GM12865 (cell line): ENCODE measurements at regions not wholly inside any gene's neighbourhood (a gene's known extent, or its start where the extent isn't known, plus 50 kb on each side); places are given as distances from the start of the nearest gene placed in this dataset.

ENCODE experiments used
- DNase-seq: peaks from one replicate; pipeline ENCODE4 v3.0.0; 2010; ENCODE audit warnings: low read depth
- H3K4me3 ChIP-seq: 2 replicates; pipeline ENCODE4 v1.5.1; 2011; ENCODE audit warnings: mild to moderate bottlenecking, low read depth, low read length, control low read depth
- CTCF ChIP-seq: IDR thresholded peaks from 2 replicates; pipeline ENCODE4 v1.5.1; 2011; ENCODE audit warnings: low read length, control low read depth, low read depth, inconsistent platforms; ENCODE audit not compliant: insufficient read depth; ENCODE audit errors: missing control alignments

DNA sequence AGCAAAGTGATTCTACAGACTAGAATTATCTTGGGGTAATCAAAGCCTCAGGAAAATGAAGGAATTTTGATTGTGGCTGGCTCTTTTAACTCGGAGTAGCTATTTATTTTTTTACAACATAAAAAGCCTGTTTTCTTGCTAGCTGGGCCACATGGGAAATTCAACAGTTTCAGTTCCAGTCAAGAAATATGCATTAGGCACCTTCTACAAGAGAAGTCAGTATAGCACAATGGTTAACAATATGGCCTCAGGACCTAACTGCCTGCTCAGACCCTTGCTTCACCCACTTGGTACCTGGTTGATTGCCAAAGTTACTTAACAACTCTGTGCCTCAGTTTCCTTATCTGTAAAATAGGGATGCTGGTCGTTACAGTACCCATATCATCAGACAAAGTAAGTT lies 586.2 kb downstream of the ZNF608 start:
- TF ChIP-seq CTCF = no peak
- no peak overlapping the region for H3K4me3 ChIP-seq
- DNase-seq = no peak

DNA sequence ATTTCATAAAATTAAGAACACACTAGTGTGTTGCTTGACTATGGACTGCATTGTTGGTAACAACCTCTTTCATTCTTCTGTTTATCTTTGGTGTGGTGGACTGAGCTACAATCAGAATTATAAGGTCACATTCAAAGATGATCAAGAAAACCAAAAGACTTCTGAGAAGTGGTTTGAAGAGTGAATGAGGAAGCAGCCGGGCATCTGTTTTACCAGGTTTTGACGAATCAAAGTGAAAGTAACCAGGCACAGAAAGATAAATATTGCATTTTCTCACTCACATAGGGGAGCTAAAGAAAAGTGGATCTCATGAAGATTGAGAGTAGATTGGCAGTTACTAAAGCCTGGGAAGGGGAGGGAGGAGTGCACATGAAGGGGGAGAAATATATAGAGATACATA lies 589.1 kb downstream of the ZNF608 start:
- DNase-seq = peak; percentile 42
- TF ChIP-seq CTCF = no peak
- H3K4me3 ChIP-seq = no peak overlapping the region; the same call in 1 of the 2 replicates

- no peak overlapping the region for H3K4me3 ChIP-seq
- TF ChIP-seq CTCF = no peak
- DNase-seq = no peak
Measured at GRCh38 chr5:124156415-124156996, 589.9 kb downstream of the ZNF608 start.

- H3K4me3 ChIP-seq = no peak overlapping the region
- TF ChIP-seq CTCF = no peak
- no peak for DNase-seq
Measured at GRCh38 chr5:124154714-124155113, 591.7 kb downstream of the ZNF608 start.

- no peak for TF ChIP-seq CTCF
- DNase-seq = no peak
- H3K4me3 ChIP-seq = no peak overlapping the region
Measured at GRCh38 chr5:124153588-124153987, 592.9 kb downstream of the ZNF608 start.

- no peak overlapping the region for H3K4me3 ChIP-seq
- DNase-seq = peak; percentile 6
- TF ChIP-seq CTCF = no peak
Measured at GRCh38 chr5:124148574-124148973, 597.9 kb downstream of the ZNF608 start.

DNA sequence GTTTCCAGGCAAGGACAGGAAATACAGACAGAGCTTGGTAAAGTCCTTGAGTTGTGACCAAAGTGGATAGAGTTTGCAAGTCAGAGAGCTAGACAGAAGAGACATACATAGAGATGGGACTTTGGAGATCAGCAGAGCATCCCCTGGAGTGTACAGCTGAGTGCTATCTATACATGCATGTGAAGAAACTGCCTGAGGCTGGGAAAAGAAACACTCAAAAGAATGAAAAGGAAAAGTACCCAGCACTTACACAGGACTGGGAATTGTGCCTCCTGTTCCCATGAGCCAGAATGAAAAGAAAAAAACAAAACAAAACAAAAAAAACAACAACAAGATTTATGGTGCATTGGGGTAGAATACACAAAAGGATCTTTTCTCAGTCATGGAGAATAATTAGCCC lies 606.4 kb downstream of the ZNF608 start:
- no peak for DNase-seq
- no peak for TF ChIP-seq CTCF
- H3K4me3 ChIP-seq = no peak overlapping the region
